ENCODE measurements at regions not wholly inside any gene's neighbourhood (a gene's known extent, or its start where the extent isn't known, plus 50 kb on each side); places are given as distances from the start of the nearest gene placed in this dataset.

GRCh38 chr11:45374653-45375059, 88.5 kb upstream of the SYT13 start:
- H4K20me1 ChIP-seq (ENCODE audit: insufficient read depth, low read length), result no peaks in the 10 kb centered on the region
- H3K27me3 ChIP-seq (ENCODE audit: control insufficient read depth, insufficient read depth, low read length), result peaks cover 33% of the 10 kb centered on the region
- intact Hi-C loops (cut with micrococcal nuclease), result loop anchor here (5.0 kb wide), 1 partner anchor 388 kb away; no protein-coding TSS in a partner anchor
- POLR2A ChIA-PET (ENCODE audit: unreplicated experiment), result no interaction called here
- no peak overlapping the region for H3K4me2 ChIP-seq (ENCODE audit: low read depth, low read length)
- no peak overlapping the region for H3K14ac ChIP-seq (replicated peaks; ENCODE audit: low read depth, low read length)
- no peak overlapping the region for H4K91ac ChIP-seq (ENCODE audit: insufficient read depth, low read depth, low read length)
- no peak overlapping the region for H3K9ac ChIP-seq (ENCODE audit: low read depth, low read length)
- ATAC-seq (ENCODE audit: low read depth) (no peak), DNase-seq (no peak)
- no CpG with 5 or more reads among the region's 5 CpGs for WGBS, 2 experiments (ENCODE audit: extremely low coverage in 2 of 2, insufficient read length in 1 of 2)
- H2AK9ac ChIP-seq (replicated peaks; ENCODE audit: low read depth, low read length, poor library complexity), result no peak overlapping the region
- no peaks in the 10 kb centered on the region for H3K36me3 ChIP-seq (ENCODE audit: control insufficient read depth, insufficient read depth, low read length)
- H2BK5ac ChIP-seq (ENCODE audit: low read depth, low read length, poor library complexity, severe bottlenecking), result no peak overlapping the region
- no peak overlapping the region for H3K27ac ChIP-seq (ENCODE audit: insufficient read depth, low read length)
- no peak overlapping the region for H2AFZ ChIP-seq (replicated peaks; ENCODE audit: low read length, poor library complexity)
- no peak overlapping the region for H2BK20ac ChIP-seq (ENCODE audit: low read depth, low read length)
- no peak overlapping the region for H3K18ac ChIP-seq (ENCODE audit: low read depth, low read length)
- H3K4ac ChIP-seq (ENCODE audit: low read depth, low read length), result no peak overlapping the region
- no peak overlapping the region for H2BK120ac ChIP-seq (ENCODE audit: low read depth, low read length)
- no peak overlapping the region for H2AK5ac ChIP-seq (ENCODE audit: low read depth, low read length)
- H4K8ac ChIP-seq (ENCODE audit: low read depth in 2 of 2, low read length in 2 of 2), result no peak overlapping the region
- no peak for TF ChIP-seq MAFK (IDR thresholded peaks at IDR 0.05; ENCODE audit: low read depth, low read length)
- no peak for TF ChIP-seq SMC3 (IDR thresholded peaks at IDR 0.05; ENCODE audit: low read depth, low read length)
- TF ChIP-seq USF2 (IDR thresholded peaks at IDR 0.05; ENCODE audit: low read depth, low read length), result no peak
- no peak for TF ChIP-seq BHLHE40 (IDR thresholded peaks at IDR 0.05; ENCODE audit: low read depth, low read length)
- no peak for TF ChIP-seq MXI1 (IDR thresholded peaks at IDR 0.05; ENCODE audit: borderline replicate concordance, low read depth, low read length)
- no peak for TF ChIP-seq CEBPB (IDR thresholded peaks at IDR 0.05; ENCODE audit: low read depth, low read length)
- TF ChIP-seq FOS (IDR thresholded peaks at IDR 0.05; ENCODE audit: low read depth, low read length), result no peak
- no peak for TF ChIP-seq CTCF (conservative IDR thresholded peaks at IDR 0.05; ENCODE audit: low read depth, low read length)
- no peak for TF ChIP-seq NFE2L2 (IDR thresholded peaks at IDR 0.05; ENCODE audit: low read depth, low read length)
- no peak for TF ChIP-seq RAD21 (IDR thresholded peaks at IDR 0.05; ENCODE audit: low read length)
- no peak for TF ChIP-seq POLR2A (IDR thresholded peaks at IDR 0.05; ENCODE audit: low read depth, low read length)
- no peak for TF ChIP-seq MAZ (IDR thresholded peaks at IDR 0.05; ENCODE audit: borderline replicate concordance, low read depth, low read length)
- TF ChIP-seq RFX5 (IDR thresholded peaks at IDR 0.05; ENCODE audit: low read depth, low read length), result no peak
- TF ChIP-seq ELK1 (IDR thresholded peaks at IDR 0.05; ENCODE audit: borderline replicate concordance, low read depth, low read length), result no peak
- TF ChIP-seq RCOR1 (IDR thresholded peaks at IDR 0.05; ENCODE audit: insufficient replicate concordance, low read length), result no peak
- TF ChIP-seq CHD1 (IDR thresholded peaks at IDR 0.05; ENCODE audit: low read depth, low read length), result no peak
- no peak overlapping the region for H3K4me3 ChIP-seq (ENCODE audit: insufficient read depth, low read depth, low read length)
- H3K56ac ChIP-seq (ENCODE audit: extremely low read depth, insufficient read depth, low read length), result no peak overlapping the region
- no peaks in the 10 kb centered on the region for H3K4me1 ChIP-seq (ENCODE audit: control insufficient read depth, insufficient read depth, low read length)
- no peaks in the 10 kb centered on the region for H3K9me1 ChIP-seq (ENCODE audit: insufficient read depth, low read length)
- no peaks in the 10 kb centered on the region for H3K79me1 ChIP-seq (ENCODE audit: low read depth in 1 of 2, low read length in 2 of 2)
- dilution Hi-C loops (cut with HindIII; ENCODE audit: low sequenced_read_pairs, unreplicated experiment), result no loop called here
- no peaks in the 10 kb centered on the region for H3K9me3 ChIP-seq (ENCODE audit: control insufficient read depth, insufficient read depth, low read length)
- CTCF ChIA-PET, result interaction anchor here (1.1 kb wide), 1 partner anchor 397 kb away, joined by 3 read pairs; no protein-coding TSS in a partner anchor
- H3K23ac ChIP-seq (ENCODE audit: low read depth, low read length), result no peak overlapping the region
- H4K5ac ChIP-seq (ENCODE audit: low read depth, low read length), result no peak overlapping the region
- BruUV-seq (replicated peaks), result no TSS peak
- in situ Hi-C loops (cut with MboI; ENCODE audit: low sequenced_read_pairs), result loop anchor here (5.0 to 10.0 kb wide), 2 partner anchors 278 to 400 kb away; no protein-coding TSS in a partner anchor
- H2BK15ac ChIP-seq (ENCODE audit: low read depth, low read length), result no peak overlapping the region

Data from IMR-90 (cell line).